ENCODE measurements at regions not wholly inside any gene's neighbourhood (a gene's known extent, or its start where the extent isn't known, plus 50 kb on each side); places are given as distances from the start of the nearest gene placed in this dataset.

GRCh38 chrX:138923805-138924204 lies 212.3 kb upstream of the FGF13 start:
- Histone ChIP-seq H3K36me3 (ENCODE audit: insufficient read depth, low read length) (no peaks in the 10 kb centered on the region), H3K4me1 (ENCODE audit: insufficient read depth, low read length, poor library complexity, severe bottlenecking) (no peaks in the 10 kb centered on the region), H3K9me3 (ENCODE audit: low read length) (no peaks in the 10 kb centered on the region), H3K4me2 (ENCODE audit: low read length) (no peak overlapping the region), H2AFZ (ENCODE audit: low read length) (no peak overlapping the region), H3K79me2 (ENCODE audit: insufficient read depth, low read depth, low read length) (no peaks in the 10 kb centered on the region), H4K20me1 (ENCODE audit: insufficient read depth, low read length) (no peaks in the 10 kb centered on the region), H3K27ac (ENCODE audit: low read depth, low read length, poor library complexity, severe bottlenecking) (no peak overlapping the region), H3K4me3 (ENCODE audit: low read depth, low read length, poor library complexity, severe bottlenecking) (no peak overlapping the region), H3K9me2 (ENCODE audit: insufficient read depth, low read length) (no peaks in the 10 kb centered on the region)
- POLR2A ChIA-PET: no interaction called here
- CTCF ChIA-PET (ENCODE audit: unreplicated experiment): no interaction called here
- TF ChIP-seq EZH2phosphoT487 (IDR thresholded peaks at IDR 0.05; ENCODE audit: borderline replicate concordance, low read depth, low read length) (no peak), CTCF (conservative IDR thresholded peaks at IDR 0.05; ENCODE audit: low read length) (no peak)
- no peak for DNase-seq (ENCODE audit: low spot score)
- intact Hi-C loops (cut with micrococcal nuclease; ENCODE audit: unreplicated experiment): no loop called here
- no TSS peak for BruUV-seq (replicated peaks)

DNA sequence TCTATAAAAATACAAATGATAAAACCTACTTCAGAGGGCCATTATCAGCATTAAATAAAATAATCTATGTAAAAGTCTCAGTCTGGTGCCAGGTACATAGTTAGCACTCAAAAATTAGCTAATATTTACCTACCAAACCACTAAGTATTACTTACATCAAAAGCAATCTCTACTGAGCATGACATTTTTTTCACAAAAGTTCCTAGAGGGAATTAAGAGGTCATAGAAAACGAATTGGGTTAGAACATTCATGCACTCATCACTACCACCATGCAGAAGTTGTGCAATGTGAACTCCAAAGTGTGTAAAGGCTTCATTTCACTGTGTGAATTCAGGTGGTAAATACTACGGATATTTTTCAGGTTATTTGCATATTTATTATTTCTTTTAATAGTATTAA lies 209.5 kb upstream of the FGF13 start:
- H3K9me2 ChIP-seq (ENCODE audit: insufficient read depth, low read length): no peaks in the 10 kb centered on the region
- H3K9me3 ChIP-seq (ENCODE audit: low read length): no peaks in the 10 kb centered on the region
- no peaks in the 10 kb centered on the region for H3K36me3 ChIP-seq (ENCODE audit: insufficient read depth, low read length)
- no peak overlapping the region for H3K4me2 ChIP-seq (ENCODE audit: low read length)
- DNase-seq (ENCODE audit: low spot score): no peak
- H3K27ac ChIP-seq (ENCODE audit: low read depth, low read length, poor library complexity, severe bottlenecking): no peak overlapping the region
- BruUV-seq (replicated peaks): no TSS peak
- no peaks in the 10 kb centered on the region for H4K20me1 ChIP-seq (ENCODE audit: insufficient read depth, low read length)
- CTCF ChIA-PET (ENCODE audit: unreplicated experiment): no interaction called here
- no peak for TF ChIP-seq CTCF (conservative IDR thresholded peaks at IDR 0.05; ENCODE audit: low read length)
- H3K4me3 ChIP-seq (ENCODE audit: low read depth, low read length, poor library complexity, severe bottlenecking): no peak overlapping the region
- POLR2A ChIA-PET: no interaction called here
- no peaks in the 10 kb centered on the region for H3K4me1 ChIP-seq (ENCODE audit: insufficient read depth, low read length, poor library complexity, severe bottlenecking)
- H2AFZ ChIP-seq (ENCODE audit: low read length): no peak overlapping the region
- intact Hi-C loops (cut with micrococcal nuclease; ENCODE audit: unreplicated experiment): no loop called here
- H3K79me2 ChIP-seq (ENCODE audit: insufficient read depth, low read depth, low read length): no peaks in the 10 kb centered on the region

DNA sequence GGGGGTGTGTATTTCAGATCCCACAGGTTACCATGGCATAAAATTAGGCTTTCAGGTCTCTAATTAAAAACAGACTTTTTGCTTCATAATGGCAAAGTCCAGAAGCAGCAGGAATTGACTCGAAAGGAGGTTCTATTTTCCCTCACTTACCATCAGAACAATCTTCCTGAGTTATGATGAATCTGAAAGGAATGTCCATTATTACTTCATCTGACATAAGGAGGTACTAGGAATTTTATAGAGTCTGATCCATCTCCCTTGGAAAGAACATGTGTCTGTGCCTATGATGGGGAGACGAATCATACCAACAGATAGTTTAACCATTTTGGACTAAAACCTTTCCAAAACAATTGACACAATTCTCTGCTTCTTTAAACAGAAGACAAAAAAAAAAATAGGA lies 206.3 kb upstream of the FGF13 start:
- intact Hi-C loops (cut with micrococcal nuclease; ENCODE audit: unreplicated experiment): no loop called here
- no TSS peak for BruUV-seq (replicated peaks)
- POLR2A ChIA-PET: no interaction called here

More for the DNA sequence above, 206.3 kb upstream of the FGF13 start:
- Histone ChIP-seq H3K9me3 (ENCODE audit: low read length) (no peaks in the 10 kb centered on the region), H3K9me2 (ENCODE audit: insufficient read depth, low read length) (no peaks in the 10 kb centered on the region), H3K4me3 (ENCODE audit: low read depth, low read length, poor library complexity, severe bottlenecking) (no peak overlapping the region), H3K4me1 (ENCODE audit: insufficient read depth, low read length, poor library complexity, severe bottlenecking) (no peaks in the 10 kb centered on the region), H3K27ac (ENCODE audit: low read depth, low read length, poor library complexity, severe bottlenecking) (no peak overlapping the region), H3K4me2 (ENCODE audit: low read length) (no peak overlapping the region), H2AFZ (ENCODE audit: low read length) (no peak overlapping the region), H4K20me1 (ENCODE audit: insufficient read depth, low read length) (no peaks in the 10 kb centered on the region), H3K79me2 (ENCODE audit: insufficient read depth, low read depth, low read length) (no peaks in the 10 kb centered on the region), H3K36me3 (ENCODE audit: insufficient read depth, low read length) (no peaks in the 10 kb centered on the region)
- no peak for DNase-seq (ENCODE audit: low spot score)
- CTCF ChIA-PET (ENCODE audit: unreplicated experiment): no interaction called here
- TF ChIP-seq CTCF (conservative IDR thresholded peaks at IDR 0.05; ENCODE audit: low read length) (no peak), EZH2phosphoT487 (IDR thresholded peaks at IDR 0.05; ENCODE audit: borderline replicate concordance, low read depth, low read length) (no peak)
